ENCODE measurements at regions not wholly inside any gene's neighbourhood (a gene's known extent, or its start where the extent isn't known, plus 50 kb on each side); places are given as distances from the start of the nearest gene placed in this dataset.

DNA sequence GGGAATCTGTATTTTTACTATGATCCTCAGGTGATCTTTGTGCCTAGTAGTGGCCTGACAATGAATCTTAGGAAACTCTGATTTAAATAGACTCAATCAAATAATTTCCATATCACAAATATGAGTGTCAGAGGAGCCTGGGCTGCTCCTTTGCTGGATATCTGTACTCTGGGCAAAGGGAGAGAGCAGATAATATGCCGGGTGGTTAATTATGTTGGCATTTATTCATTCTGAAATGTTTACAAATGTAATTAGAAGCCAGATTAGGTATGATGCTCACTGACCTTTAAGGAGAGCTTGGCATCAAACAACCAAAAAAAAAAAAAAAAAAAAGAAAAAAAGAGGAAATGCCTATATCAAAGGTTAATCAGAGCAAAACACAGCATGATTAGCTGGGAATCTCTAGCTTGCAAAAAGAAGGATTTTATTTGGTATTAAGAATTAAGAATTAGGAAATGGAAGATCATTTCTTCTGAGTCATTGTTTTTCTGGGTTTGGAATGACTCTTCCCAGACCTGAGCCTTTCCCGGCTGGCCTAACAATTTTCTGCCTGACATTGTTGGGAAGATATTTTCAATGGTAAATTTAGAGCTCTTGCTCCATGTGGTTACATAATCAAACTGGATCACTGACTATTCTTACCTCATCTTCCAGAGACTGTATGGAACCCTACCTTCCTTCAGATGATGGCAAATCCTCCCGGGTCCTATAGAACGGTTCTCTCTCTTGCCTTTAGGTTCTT, 365.3 kb downstream of the REEP3 start:
- Mint-ChIP-seq H3K4me3 (ENCODE audit: unreplicated experiment) (no peak overlapping the region), H3K4me1 (ENCODE audit: insufficient read depth, unreplicated experiment) (no peaks in the 10 kb centered on the region), H3K9me3 (ENCODE audit: unreplicated experiment) (peaks cover under 1% of the 10 kb centered on the region), H3K27me3 (ENCODE audit: insufficient read depth, unreplicated experiment) (peaks cover 23% of the 10 kb centered on the region), H3K27ac (ENCODE audit: low read depth, unreplicated experiment) (no peak overlapping the region), H3K36me3 (ENCODE audit: insufficient read depth, unreplicated experiment) (no peaks in the 10 kb centered on the region)
- ChIA-PET CTCF (interaction anchor here (0.7 to 1.2 kb wide), 4 partner anchors 14 to 543 kb away, joined by 3 to 7 read pairs (median 4); no protein-coding TSS in a partner anchor), POLR2A (no interaction called here)
- TF ChIP-seq, protein P1, sequence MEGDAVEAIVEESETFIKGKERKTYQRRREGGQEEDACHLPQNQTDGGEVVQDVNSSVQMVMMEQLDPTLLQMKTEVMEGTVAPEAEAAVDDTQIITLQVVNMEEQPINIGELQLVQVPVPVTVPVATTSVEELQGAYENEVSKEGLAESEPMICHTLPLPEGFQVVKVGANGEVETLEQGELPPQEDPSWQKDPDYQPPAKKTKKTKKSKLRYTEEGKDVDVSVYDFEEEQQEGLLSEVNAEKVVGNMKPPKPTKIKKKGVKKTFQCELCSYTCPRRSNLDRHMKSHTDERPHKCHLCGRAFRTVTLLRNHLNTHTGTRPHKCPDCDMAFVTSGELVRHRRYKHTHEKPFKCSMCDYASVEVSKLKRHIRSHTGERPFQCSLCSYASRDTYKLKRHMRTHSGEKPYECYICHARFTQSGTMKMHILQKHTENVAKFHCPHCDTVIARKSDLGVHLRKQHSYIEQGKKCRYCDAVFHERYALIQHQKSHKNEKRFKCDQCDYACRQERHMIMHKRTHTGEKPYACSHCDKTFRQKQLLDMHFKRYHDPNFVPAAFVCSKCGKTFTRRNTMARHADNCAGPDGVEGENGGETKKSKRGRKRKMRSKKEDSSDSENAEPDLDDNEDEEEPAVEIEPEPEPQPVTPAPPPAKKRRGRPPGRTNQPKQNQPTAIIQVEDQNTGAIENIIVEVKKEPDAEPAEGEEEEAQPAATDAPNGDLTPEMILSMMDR (IDR thresholded peaks at IDR 0.05; ENCODE audit: unreplicated experiment) = no peak
- DNase-seq (ENCODE audit: unreplicated experiment) = no peak
- intact Hi-C loops (cut with micrococcal nuclease) = no loop called here
- no TSS peak for BruUV-seq (replicated peaks)

DNA sequence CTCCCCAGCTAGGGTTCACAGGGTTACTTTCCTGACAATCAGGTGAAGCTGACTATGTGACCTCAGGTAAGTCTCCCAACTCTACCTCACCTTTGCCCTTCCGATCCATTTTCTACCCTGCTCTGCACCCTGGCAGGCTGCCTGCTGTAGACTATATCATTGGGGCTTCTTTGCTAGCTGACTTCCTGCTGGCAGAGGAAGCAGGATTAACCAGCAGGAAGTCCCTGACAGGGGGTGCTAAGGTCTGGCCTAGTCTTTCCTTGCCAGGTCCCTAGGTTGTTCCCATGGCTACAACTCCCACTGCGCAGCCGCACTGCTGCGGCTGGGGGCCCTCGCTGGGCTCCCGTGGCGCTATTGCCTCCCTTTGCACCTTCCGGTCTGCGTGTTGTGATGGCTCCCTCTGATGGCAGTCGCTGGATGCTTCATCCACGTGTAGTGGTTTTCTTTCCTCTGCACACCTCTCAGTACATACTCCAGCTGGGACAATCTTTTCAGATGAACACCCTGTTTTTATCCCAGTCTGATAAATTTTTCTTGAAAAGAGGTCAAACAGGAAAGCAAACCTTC, 365.9 kb downstream of the REEP3 start:
- POLR2A ChIA-PET = no interaction called here
- Mint-ChIP-seq H3K9me3 (ENCODE audit: unreplicated experiment) (no peaks in the 10 kb centered on the region), H3K4me3 (ENCODE audit: unreplicated experiment) (no peak overlapping the region), H3K27ac (ENCODE audit: low read depth, unreplicated experiment) (no peak overlapping the region), H3K4me1 (ENCODE audit: insufficient read depth, unreplicated experiment) (no peaks in the 10 kb centered on the region), H3K36me3 (ENCODE audit: insufficient read depth, unreplicated experiment) (no peaks in the 10 kb centered on the region), H3K27me3 (ENCODE audit: insufficient read depth, unreplicated experiment) (peaks cover 23% of the 10 kb centered on the region)
- no TSS peak for BruUV-seq (replicated peaks)
- no peak for DNase-seq (ENCODE audit: unreplicated experiment)
- CTCF ChIA-PET = interaction anchor here (0.5 to 1.2 kb wide), 3 partner anchors 15 to 155 kb away, joined by 3 to 7 read pairs (median 6); no protein-coding TSS in a partner anchor
- TF ChIP-seq, protein P1 (IDR thresholded peaks at IDR 0.05; ENCODE audit: unreplicated experiment) = no peak
- intact Hi-C loops (cut with micrococcal nuclease) = no loop called here

DNA sequence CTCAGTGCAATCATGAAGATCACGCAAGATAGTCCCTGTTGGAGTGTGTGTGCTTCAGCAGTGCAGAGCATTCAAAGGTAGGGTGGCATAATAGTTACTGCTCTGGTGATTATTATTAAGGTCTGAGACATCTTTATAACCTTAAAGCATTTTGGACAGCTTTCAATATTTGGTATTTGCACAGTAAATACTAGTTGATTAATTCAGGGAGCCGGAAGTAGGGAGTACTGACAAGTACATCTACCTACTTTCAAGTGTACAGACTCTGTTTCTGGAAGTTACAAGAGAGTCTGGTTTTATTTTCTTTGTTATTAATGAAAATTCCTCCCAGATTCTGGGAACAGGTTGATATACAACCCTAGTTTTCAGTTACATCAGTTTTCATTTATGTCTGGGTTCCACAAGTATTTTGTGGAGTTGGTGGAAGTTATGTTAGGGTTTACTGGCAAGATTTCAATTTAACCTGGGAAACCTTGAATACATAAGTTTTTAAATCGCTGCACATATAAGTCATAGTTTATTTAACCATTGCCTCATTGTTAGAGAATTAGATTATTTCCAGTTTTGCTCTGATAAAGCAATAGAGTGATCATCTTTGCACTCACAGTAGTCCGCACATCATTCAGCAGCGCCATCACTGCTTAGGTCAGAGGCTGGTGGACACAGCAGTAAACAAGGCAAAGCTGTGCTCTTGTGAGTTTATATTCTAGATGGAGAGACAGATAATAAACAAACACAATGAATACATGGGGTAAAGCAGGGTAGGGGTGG, 366.6 kb downstream of the REEP3 start:
- H3K4me1 Mint-ChIP-seq (ENCODE audit: insufficient read depth, unreplicated experiment) = no peaks in the 10 kb centered on the region
- no TSS peak for BruUV-seq (replicated peaks)
- no peak overlapping the region for H3K27ac Mint-ChIP-seq (ENCODE audit: low read depth, unreplicated experiment)
- no peaks in the 10 kb centered on the region for H3K9me3 Mint-ChIP-seq (ENCODE audit: unreplicated experiment)
- H3K36me3 Mint-ChIP-seq (ENCODE audit: insufficient read depth, unreplicated experiment) = no peaks in the 10 kb centered on the region
- H3K27me3 Mint-ChIP-seq (ENCODE audit: insufficient read depth, unreplicated experiment) = peaks cover 23% of the 10 kb centered on the region
- intact Hi-C loops (cut with micrococcal nuclease) = no loop called here
- CTCF ChIA-PET = interaction anchor here (0.5 kb wide), 1 partner anchor 155 kb away, joined by 3 read pairs; no protein-coding TSS in a partner anchor
- no peak overlapping the region for H3K4me3 Mint-ChIP-seq (ENCODE audit: unreplicated experiment)
- TF ChIP-seq, protein P1 (IDR thresholded peaks at IDR 0.05; ENCODE audit: unreplicated experiment) = no peak
- no peak for DNase-seq (ENCODE audit: unreplicated experiment)
- POLR2A ChIA-PET = no interaction called here

DNA sequence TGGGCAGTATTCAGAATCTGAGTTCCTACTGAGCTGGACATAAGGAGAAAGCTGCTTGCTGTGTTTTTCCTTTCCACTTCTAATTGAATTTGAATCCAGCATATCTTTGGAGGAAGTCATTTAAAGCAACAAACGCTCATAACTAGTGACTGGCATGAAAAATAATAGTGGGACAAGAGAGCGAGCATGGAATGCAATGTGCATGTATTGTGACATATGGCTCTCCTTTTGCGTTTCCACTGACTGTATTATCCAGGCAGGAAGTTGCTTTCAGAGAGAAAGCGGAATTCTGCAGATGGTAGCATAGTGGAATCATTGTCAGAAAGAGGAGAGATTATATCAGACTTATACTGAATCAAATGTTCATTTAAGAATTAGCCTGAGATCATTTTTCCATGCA, 368.6 kb downstream of the REEP3 start:
- CTCF ChIA-PET = interaction anchor here (1.0 kb wide), 1 partner anchor 23 kb away, joined by 6 read pairs; no protein-coding TSS in a partner anchor

More for the DNA sequence above, 368.6 kb downstream of the REEP3 start:
- Mint-ChIP-seq H3K4me1 (ENCODE audit: insufficient read depth, unreplicated experiment) (no peaks in the 10 kb centered on the region), H3K27ac (ENCODE audit: low read depth, unreplicated experiment) (no peak overlapping the region), H3K9me3 (ENCODE audit: unreplicated experiment) (no peaks in the 10 kb centered on the region), H3K36me3 (ENCODE audit: insufficient read depth, unreplicated experiment) (no peaks in the 10 kb centered on the region), H3K4me3 (ENCODE audit: unreplicated experiment) (no peak overlapping the region), H3K27me3 (ENCODE audit: insufficient read depth, unreplicated experiment) (peaks cover 35% of the 10 kb centered on the region)
- intact Hi-C loops (cut with micrococcal nuclease) = no loop called here
- BruUV-seq (replicated peaks) = no TSS peak
- no peak for DNase-seq (ENCODE audit: unreplicated experiment)
- TF ChIP-seq, protein P1 (IDR thresholded peaks at IDR 0.05; ENCODE audit: unreplicated experiment) = no peak
- POLR2A ChIA-PET = no interaction called here

Data from MCF 10A (cell line).